Eye (tissue), 1 donor: ENCODE measurements at regions not wholly inside any gene's neighbourhood (a gene's known extent, or its start where the extent isn't known, plus 50 kb on each side); places are given as distances from the start of the nearest gene placed in this dataset.

Experiments
- DNase-seq: peaks from one replicate; pipeline ENCODE4 v3.0.0-alpha.2; 2015

- no peak for DNase-seq
Measured at GRCh38 chr12:69099201-69099837, 140.1 kb upstream of the CPSF6 start.

GRCh38 chr12:69101505-69101904 is 137.9 kb upstream of the CPSF6 start:
- DNase-seq, result no peak

GRCh38 chr12:69102856-69103255 is 136.5 kb upstream of the CPSF6 start:
- no peak for DNase-seq

GRCh38 chr12:69105101-69105962 is 134.0 kb upstream of the CPSF6 start:
- DNase-seq, result no peak

GRCh38 chr12:69106482-69107118 is 132.8 kb upstream of the CPSF6 start:
- DNase-seq, result no peak

GRCh38 chr12:69107541-69107940 is 131.8 kb upstream of the CPSF6 start:
- no peak for DNase-seq

GRCh38 chr12:69108037-69108436 is 131.3 kb upstream of the CPSF6 start:
- DNase-seq, result no peak

GRCh38 chr12:69112616-69113015 is 126.8 kb upstream of the CPSF6 start:
- no peak for DNase-seq

GRCh38 chr12:69115099-69115498 is 124.3 kb upstream of the CPSF6 start:
- DNase-seq, result no peak

GRCh38 chr12:69115951-69116350 is 123.4 kb upstream of the CPSF6 start:
- no peak for DNase-seq

- no peak for DNase-seq
Measured at GRCh38 chr12:69117566-69118266, 121.7 kb upstream of the CPSF6 start.

- no peak for DNase-seq
Measured at GRCh38 chr12:69118516-69118915, 120.9 kb upstream of the CPSF6 start.

- no peak for DNase-seq
Measured at GRCh38 chr12:69119770-69120169, 119.6 kb upstream of the CPSF6 start.

- no peak for DNase-seq
Measured at GRCh38 chr12:69120354-69120753, 119.0 kb upstream of the CPSF6 start.

- no peak for DNase-seq
Measured at GRCh38 chr12:69123311-69123710, 116.1 kb upstream of the CPSF6 start.

GRCh38 chr12:69123919-69124638 is 115.3 kb upstream of the CPSF6 start:
- DNase-seq, result no peak

GRCh38 chr12:69129017-69129416 is 110.4 kb upstream of the CPSF6 start:
- DNase-seq, result no peak

- no peak for DNase-seq
Measured at GRCh38 chr12:69129564-69129963, 109.8 kb upstream of the CPSF6 start.

GRCh38 chr12:69130064-69130463 is 109.3 kb upstream of the CPSF6 start:
- no peak for DNase-seq

GRCh38 chr12:69131077-69131476 is 108.3 kb upstream of the CPSF6 start:
- no peak for DNase-seq

GRCh38 chr12:69136931-69137613 is 102.3 kb upstream of the CPSF6 start:
- DNase-seq, result no peak

GRCh38 chr12:69141074-69141473 is 98.3 kb upstream of the CPSF6 start:
- no peak for DNase-seq
